ENCODE measurements at regions not wholly inside any gene's neighbourhood (a gene's known extent, or its start where the extent isn't known, plus 50 kb on each side); places are given as distances from the start of the nearest gene placed in this dataset.

- peak; percentile 35; the same call in 1 of the 2 replicates for TF ChIP-seq CTCF (CRISPR knock-in tag; IDR thresholded peaks at IDR 0.05)
- no peak for TF ChIP-seq NCOA2 (CRISPR knock-in tag; IDR thresholded peaks at IDR 0.05)
- TF ChIP-seq RARG (CRISPR knock-in tag; IDR thresholded peaks at IDR 0.05; ENCODE audit: low read depth), result no peak
- no peak for TF ChIP-seq MTA1 (CRISPR knock-in tag; IDR thresholded peaks at IDR 0.05; ENCODE audit: borderline replicate concordance)
- peak; percentile 78; the same call in 1 of the 2 replicates for TF ChIP-seq NFE2L2 (IDR thresholded peaks at IDR 0.05; ENCODE audit: low read length)
- no peak for TF ChIP-seq HBP1 (CRISPR knock-in tag; IDR thresholded peaks at IDR 0.05; ENCODE audit: low read depth)
- TF ChIP-seq ZNF615 (CRISPR knock-in tag; IDR thresholded peaks at IDR 0.05; ENCODE audit: borderline replicate concordance), result no peak
- peak in 1 of 2 experiments; percentile 43; a peak in 2 of 4 replicates for TF ChIP-seq MAFK (conservative IDR thresholded peaks at IDR 0.05 in 1 of 2, IDR thresholded peaks at IDR 0.05 in 1 of 2; ENCODE audit: low read length in 2 of 2)
- TF ChIP-seq STAG1 (CRISPR knock-in tag; IDR thresholded peaks at IDR 0.05), result peak; percentile 54
- no peak for TF ChIP-seq MXD3 (CRISPR knock-in tag; IDR thresholded peaks at IDR 0.05)
- TF ChIP-seq PCBP2 (optimal IDR thresholded peaks at IDR 0.05; ENCODE audit: low read depth, low read length, poor library complexity, severe bottlenecking), result no peak
- TF ChIP-seq DZIP1 (CRISPR knock-in tag; IDR thresholded peaks at IDR 0.05), result no peak
- no peak for TF ChIP-seq REXO4 (CRISPR knock-in tag; IDR thresholded peaks at IDR 0.05; ENCODE audit: borderline replicate concordance)
- no peak for TF ChIP-seq TFDP1 (CRISPR knock-in tag; IDR thresholded peaks at IDR 0.05; ENCODE audit: borderline replicate concordance)
- TF ChIP-seq PAWR (CRISPR knock-in tag; IDR thresholded peaks at IDR 0.05; ENCODE audit: borderline replicate concordance), result no peak
- no peak for TF ChIP-seq ZNF605 (CRISPR knock-in tag; IDR thresholded peaks at IDR 0.05)
Observed at GRCh38 chr4:143025081-143025704, 159.5 kb upstream of the USP38 start (continued).
